ENCODE measurements at regions not wholly inside any gene's neighbourhood (a gene's known extent, or its start where the extent isn't known, plus 50 kb on each side); places are given as distances from the start of the nearest gene placed in this dataset.
A peak's percentile ranks its signal among the peaks of the same experiment; 100 is the strongest.
"Not testable (repeated sequence)": the region's sequence is repeated elsewhere in the genome, so short reads cannot be mapped to it uniquely, and the experiment has no call there.

DNA sequence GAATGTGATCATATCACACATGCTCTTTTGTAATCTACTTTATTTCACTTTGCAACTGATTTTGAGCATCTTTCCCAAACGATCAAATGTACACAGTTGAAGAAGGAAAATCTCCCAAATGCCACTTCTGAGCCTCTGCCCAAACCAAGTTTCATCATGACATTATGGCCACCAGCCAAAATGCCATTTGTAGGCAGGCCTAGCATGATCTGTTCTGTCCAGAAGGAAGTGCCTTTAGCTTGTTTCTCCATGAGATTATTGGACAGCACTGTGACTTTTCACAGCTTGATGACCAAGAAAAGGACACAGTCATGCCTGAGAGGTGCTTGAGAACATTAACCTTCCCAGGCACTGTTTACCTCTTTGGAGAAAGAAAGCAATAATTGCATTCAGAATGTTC lies 73.2 kb upstream of the PIP5K1B start:
- Mint-ChIP-seq H3K4me1 (no peaks in the 10 kb centered on the region), H3K9me3 (no peaks in the 10 kb centered on the region), H3K4me3 (no peak overlapping the region), H3K27me3 (peaks cover 25% of the 10 kb centered on the region), H3K27ac (no peak overlapping the region)
- no peak for ATAC-seq
- DNase-seq: no peak

DNA sequence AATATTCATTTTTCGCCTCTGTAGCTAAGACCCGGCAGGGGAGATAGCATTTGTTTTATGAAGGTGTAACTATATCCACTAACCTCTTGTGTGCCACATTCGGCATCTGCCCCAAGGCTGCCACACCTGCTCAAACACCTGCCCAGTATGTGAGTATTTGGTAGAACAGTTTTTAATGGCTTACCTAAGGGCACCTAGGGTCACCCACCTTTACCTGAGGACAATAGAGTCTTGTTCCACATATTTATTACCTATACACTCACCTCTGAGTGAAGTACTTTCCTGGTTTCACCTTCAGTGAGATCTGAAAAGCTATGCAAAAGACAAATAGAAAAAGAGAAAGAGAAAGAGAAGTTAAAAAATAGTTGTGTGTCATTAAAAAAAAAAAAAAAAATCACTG lies 68.0 kb upstream of the PIP5K1B start:
- no peak overlapping the region for H3K27ac Mint-ChIP-seq
- H3K4me3 Mint-ChIP-seq: no peak overlapping the region
- no peak for ATAC-seq
- H3K4me1 Mint-ChIP-seq: no peaks in the 10 kb centered on the region
- no peak for DNase-seq
- H3K27me3 Mint-ChIP-seq: peaks cover 29% of the 10 kb centered on the region
- H3K9me3 Mint-ChIP-seq: no peaks in the 10 kb centered on the region

DNA sequence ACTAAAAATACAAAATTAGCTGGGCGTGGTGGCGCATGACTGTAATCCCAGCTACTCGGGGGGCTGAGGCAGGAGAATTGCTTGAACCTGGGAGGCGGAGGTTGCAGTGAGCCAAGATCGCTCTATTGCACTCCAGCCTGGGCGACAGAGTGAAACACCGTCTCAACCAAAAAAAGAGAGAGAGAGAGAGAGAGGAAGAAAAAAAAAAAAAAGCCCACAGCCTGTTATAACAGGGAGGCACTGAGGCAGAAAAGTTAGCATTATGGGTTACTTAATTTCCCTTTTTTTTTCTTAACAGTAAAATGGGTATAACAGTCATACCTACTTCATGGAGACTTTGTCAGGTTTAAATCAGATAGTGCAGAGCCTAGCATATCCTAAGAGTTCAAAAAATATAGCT lies 65.8 kb upstream of the PIP5K1B start:
- ATAC-seq, H3K9me3 Mint-ChIP-seq, H3K27ac Mint-ChIP-seq, H3K4me3 Mint-ChIP-seq, H3K4me1 Mint-ChIP-seq, DNase-seq: not testable (repeated sequence)
- H3K27me3 Mint-ChIP-seq: peaks cover 28% of the 10 kb centered on the region

DNA sequence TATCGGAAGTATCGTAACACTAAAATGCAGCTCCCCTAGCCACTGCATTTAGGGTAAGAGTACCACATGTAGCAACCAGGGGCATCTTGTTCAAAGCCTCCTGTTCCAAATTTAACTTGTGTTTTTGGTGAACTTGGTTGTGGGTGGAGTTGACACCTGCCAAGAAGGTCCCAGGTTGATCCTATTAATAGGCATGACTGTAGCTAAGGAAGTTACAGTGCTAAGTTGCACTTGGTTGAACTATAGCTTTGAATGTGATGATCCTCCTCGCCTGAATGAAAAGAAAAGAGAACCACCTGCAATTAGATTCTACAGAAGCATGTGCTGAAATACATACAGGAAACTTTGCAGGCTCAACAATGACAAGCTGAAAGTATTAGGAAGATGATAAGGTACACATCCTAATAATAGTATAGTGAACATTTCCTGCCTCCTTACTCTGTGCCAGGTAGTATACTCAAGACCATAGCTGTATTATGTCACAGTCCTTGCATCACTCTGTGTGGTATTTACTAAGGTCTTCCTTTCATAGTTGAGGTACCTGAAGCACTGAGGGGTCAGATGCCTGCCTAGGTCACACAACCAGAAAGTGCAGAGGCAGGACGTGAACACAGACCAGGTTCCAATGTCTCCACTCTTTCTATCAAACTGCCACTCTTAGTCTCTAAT lies 64.5 kb upstream of the PIP5K1B start:
- Mint-ChIP-seq H3K4me3 (no peak overlapping the region), H3K27ac (peak overlapping the region in 1 of 2 donors; percentile 22), H3K4me1 (no peaks in the 10 kb centered on the region), H3K27me3 (peaks cover 33% of the 10 kb centered on the region), H3K9me3 (no peaks in the 10 kb centered on the region)
- DNase-seq (no peak), ATAC-seq (peak; percentile 72)

DNA sequence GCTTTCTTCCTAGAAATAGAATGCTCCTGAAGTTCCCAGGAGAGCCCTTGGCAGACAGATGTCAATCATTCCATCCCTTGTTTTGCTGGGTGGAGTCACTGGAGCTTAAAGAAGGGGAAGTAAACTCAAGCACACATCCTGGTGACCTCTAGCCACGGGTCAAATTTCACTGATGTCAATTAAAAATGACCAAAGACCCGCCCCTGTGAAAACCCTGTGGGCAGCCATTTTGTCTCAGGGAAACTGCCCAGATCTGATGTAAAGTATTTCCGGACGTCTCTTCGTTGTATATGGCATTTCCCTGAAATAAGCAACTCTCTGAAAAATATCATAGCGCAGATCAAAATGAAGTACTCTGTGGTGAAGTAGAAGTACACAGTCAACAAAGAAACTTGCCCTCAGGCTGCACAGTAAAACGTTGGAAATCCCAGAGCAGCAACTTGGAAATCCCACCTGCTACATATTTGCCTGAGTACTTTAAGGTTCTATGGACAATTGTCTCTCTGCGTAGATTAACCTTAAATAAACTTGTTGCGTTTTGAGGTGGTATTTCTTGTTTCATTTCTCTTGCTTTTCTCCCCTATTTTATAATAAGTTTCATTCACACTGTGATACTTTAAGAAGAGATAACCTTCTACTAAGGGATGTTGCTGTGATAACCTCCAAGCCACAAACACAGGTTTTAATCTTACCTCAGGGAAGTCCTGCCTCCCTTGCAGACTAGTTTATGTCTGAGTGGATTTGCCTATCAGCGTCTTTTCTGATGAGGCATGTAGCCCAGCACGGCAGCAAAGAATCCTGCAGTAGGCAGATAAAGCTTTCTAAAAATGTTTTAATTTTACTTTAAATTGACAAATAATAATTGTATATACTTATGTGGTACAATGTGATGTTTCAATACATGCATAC lies 60.9 kb upstream of the PIP5K1B start:
- ATAC-seq: peak; percentile 26
- no peak for DNase-seq
- peaks cover 0 to 9% of the 10 kb centered on the region in 2 donors for H3K9me3 Mint-ChIP-seq
- H3K4me3 Mint-ChIP-seq: no peak overlapping the region
- no peaks in the 10 kb centered on the region for H3K4me1 Mint-ChIP-seq
- peaks cover 23% of the 10 kb centered on the region for H3K27me3 Mint-ChIP-seq
- peak overlapping the region in 1 of 2 donors; percentile 43 for H3K27ac Mint-ChIP-seq

DNA sequence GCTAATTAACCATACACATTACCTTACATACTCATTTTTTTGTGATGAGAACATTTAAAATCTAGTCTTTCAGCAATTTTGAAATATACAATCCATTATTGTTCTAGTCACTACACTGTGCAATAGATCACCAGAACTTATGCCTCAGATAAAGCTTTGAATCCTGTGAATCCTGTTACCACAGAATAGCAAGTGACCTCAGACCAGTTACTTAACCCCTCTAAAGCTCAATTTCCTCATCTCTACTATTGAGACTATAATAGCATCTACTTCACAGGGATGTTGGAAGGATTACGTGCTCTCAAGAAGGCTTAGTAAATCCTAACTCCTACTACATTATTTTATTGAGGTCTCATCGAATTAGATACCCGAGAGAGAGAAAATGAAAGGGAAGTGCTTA lies 60.2 kb upstream of the PIP5K1B start:
- Mint-ChIP-seq H3K4me3 (no peak overlapping the region), H3K4me1 (no peaks in the 10 kb centered on the region), H3K27ac (no peak overlapping the region), H3K9me3 (peaks cover 0 to 9% of the 10 kb centered on the region in 2 donors), H3K27me3 (peaks cover 16% of the 10 kb centered on the region)
- ATAC-seq (no peak), DNase-seq (no peak)

DNA sequence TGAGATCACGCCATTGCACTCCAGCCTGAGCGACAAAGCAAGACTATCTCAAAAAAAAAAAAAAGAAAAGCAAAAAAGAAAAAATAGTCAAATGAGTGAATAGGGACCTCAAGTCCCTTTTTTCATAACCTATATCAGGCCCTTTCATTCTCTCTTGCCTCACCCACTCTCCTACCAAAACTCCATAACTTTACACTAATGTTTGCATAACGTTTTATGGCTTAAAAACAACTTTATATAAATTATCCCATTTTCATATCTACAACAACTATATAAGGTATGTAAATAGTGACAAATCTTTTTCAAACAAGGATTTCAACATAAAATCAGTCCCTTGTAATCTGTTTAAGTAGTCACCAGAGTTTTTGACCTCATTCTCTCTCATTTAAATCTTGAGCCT lies 56.9 kb upstream of the PIP5K1B start:
- H3K4me1 Mint-ChIP-seq: peaks cover 24% of the 10 kb centered on the region
- H3K4me3 Mint-ChIP-seq: no peak overlapping the region
- no peak overlapping the region for H3K27ac Mint-ChIP-seq
- no peak for DNase-seq
- H3K27me3 Mint-ChIP-seq: peaks cover 21% of the 10 kb centered on the region
- peaks cover 0 to 9% of the 10 kb centered on the region in 2 donors for H3K9me3 Mint-ChIP-seq
- no peak for ATAC-seq

DNA sequence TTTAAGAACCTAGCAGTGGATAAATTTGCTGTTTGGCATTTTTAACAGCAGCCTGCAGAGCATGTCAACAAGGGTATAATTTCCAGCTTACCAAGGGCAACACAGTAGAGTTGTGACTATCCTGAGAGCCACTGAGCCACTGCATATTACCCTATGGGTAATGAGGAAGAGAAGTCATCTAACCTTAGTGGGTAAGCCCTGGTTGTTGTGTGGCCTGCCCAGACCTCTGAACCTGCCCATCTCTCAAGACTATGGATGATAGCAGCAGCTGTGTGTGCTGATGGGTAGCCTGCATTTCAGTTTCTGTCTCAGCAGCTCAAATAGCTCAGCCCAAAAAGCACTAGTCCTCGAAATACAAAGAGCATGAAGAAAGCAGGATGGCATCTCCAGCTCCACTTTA lies 56.1 kb upstream of the PIP5K1B start:
- no peak for DNase-seq
- H3K4me3 Mint-ChIP-seq: no peak overlapping the region
- peaks cover 0 to 9% of the 10 kb centered on the region in 2 donors for H3K9me3 Mint-ChIP-seq
- no peak for ATAC-seq
- H3K27me3 Mint-ChIP-seq: peaks cover 22% of the 10 kb centered on the region
- no peak overlapping the region for H3K27ac Mint-ChIP-seq
- peaks cover 32% of the 10 kb centered on the region for H3K4me1 Mint-ChIP-seq

DNA sequence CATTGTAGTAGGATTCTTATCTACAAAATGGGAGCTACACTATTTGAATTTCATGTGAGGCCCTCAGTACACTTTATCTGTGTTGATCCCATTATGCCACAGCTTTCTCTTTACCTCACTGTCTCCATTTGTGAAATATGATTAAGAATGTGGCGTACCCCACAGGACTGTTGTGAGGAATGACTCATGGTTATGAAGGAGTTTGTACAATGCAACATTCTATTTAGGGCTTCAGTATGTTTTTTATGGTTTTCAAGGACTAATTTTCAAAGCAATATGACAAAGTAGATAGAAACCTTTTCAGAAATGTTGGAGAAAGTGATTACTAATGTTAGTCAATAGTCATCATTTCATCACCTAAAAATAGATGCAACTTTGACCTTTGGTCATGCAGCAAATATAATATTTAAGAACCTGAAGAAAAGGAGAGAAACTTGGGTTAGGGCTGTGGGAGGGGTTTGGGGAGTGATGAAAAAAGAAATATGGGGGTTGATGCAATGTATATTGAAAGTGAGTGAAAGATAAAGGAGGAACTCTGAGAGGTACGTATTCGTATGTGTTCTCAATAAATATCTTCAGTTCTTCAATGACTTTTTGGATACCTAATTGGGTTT lies 53.7 kb upstream of the PIP5K1B start:
- peaks cover 39% of the 10 kb centered on the region for H3K4me1 Mint-ChIP-seq
- peak in 1 of 2 donors; percentile 27 for DNase-seq
- ATAC-seq: peak; percentile 78
- H3K4me3 Mint-ChIP-seq: peak overlapping the region; percentile 13 to 47
- H3K27ac Mint-ChIP-seq: peak overlapping the region; percentile 54 to 89
- peaks cover 1 to 6% of the 10 kb centered on the region in 2 donors for H3K9me3 Mint-ChIP-seq
- peaks cover 23% of the 10 kb centered on the region for H3K27me3 Mint-ChIP-seq

DNA sequence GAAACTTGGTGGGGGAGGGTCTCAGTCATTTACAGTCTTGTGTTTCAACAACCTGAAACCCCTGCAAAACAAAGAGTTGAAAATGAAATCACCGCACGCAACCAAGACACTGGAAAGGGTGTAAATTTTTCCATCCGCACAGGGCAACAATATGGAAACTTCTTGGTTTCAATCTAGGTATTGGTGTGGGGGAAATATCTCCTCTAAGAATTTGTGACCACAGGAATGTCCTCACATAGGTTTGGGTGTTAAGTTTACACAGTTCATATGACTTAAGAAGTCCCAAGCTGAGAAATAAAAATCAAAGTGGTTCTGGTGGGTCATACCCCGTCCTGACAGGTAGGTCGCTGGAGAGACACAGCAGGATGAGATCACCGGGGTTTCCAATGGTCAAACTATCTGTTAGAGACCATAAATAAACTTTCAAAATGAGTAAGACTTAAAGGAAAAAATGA lies 51.9 kb upstream of the PIP5K1B start:
- H3K4me3 Mint-ChIP-seq: peak overlapping the region; percentile 22 to 48
- peaks cover 37% of the 10 kb centered on the region for H3K27me3 Mint-ChIP-seq
- ATAC-seq (peak; percentile 95), DNase-seq (peak; percentile 27 to 74)
- peaks cover 39% of the 10 kb centered on the region for H3K4me1 Mint-ChIP-seq
- H3K9me3 Mint-ChIP-seq: peaks cover 0 to 6% of the 10 kb centered on the region in 2 donors
- peak overlapping the region; percentile 82 to 91 for H3K27ac Mint-ChIP-seq

DNA sequence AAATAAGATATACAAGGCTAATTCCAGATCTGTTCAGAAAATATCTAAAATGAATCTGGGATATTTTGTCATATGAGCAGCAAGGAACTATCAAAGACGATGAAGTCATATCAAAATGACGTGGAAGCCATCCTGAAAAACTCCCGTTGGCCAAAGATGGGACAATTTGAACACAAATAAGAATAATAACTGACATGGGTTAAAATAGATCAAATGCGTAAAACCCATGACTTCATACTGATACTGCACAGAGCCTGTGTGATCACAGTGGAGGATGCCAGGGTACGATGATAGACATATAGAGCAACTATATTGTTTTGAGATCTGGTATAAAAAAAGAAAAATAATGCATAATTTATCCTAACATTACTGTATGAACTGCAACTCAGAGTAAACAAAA lies 51.0 kb upstream of the PIP5K1B start:
- peaks cover 5 to 6% of the 10 kb centered on the region in 2 donors for H3K9me3 Mint-ChIP-seq
- no peak for DNase-seq
- no peak for ATAC-seq
- peaks cover 44% of the 10 kb centered on the region for H3K27me3 Mint-ChIP-seq
- no peak overlapping the region for H3K4me3 Mint-ChIP-seq
- peaks cover 39% of the 10 kb centered on the region for H3K4me1 Mint-ChIP-seq
- H3K27ac Mint-ChIP-seq: peak overlapping the region in 1 of 2 donors; percentile 91

Data from stimulated activated naive CD8-positive, alpha-beta T cell treated with anti-CD3 and anti-CD28 coated beads, Interleukin-15, amount 100 ng/mL, for 72 hours (primary cell).